ENCODE measurements at regions not wholly inside any gene's neighbourhood (a gene's known extent, or its start where the extent isn't known, plus 50 kb on each side); places are given as distances from the start of the nearest gene placed in this dataset.

GRCh38 chr11:45456686-45457085, 170.5 kb upstream of the SYT13 start:
- intact Hi-C loops (cut with DNase I), result no loop called here
- no peak for ATAC-seq
- Histone ChIP-seq H3K9me3 (no peaks in the 10 kb centered on the region), H3K27ac (no peak overlapping the region), H3K4me1 (no peaks in the 10 kb centered on the region), H3K36me3 (no peaks in the 10 kb centered on the region), H3K4me3 (no peak overlapping the region), H3K27me3 (no peaks in the 10 kb centered on the region)
- DNase-seq, result no peak
- TF ChIP-seq CTCF (IDR thresholded peaks at IDR 0.05), result no peak

- ATAC-seq, result no peak
- no peak overlapping the region for H3K27ac ChIP-seq
- no peak overlapping the region for H3K4me3 ChIP-seq
- no peak for DNase-seq
- no peak for TF ChIP-seq CTCF (IDR thresholded peaks at IDR 0.05)
- no peaks in the 10 kb centered on the region for H3K27me3 ChIP-seq
- H3K9me3 ChIP-seq, result no peaks in the 10 kb centered on the region
- H3K4me1 ChIP-seq, result no peaks in the 10 kb centered on the region
- no peaks in the 10 kb centered on the region for H3K36me3 ChIP-seq
- intact Hi-C loops (cut with DNase I), result no loop called here
Measured at GRCh38 chr11:45455536-45455935, 169.4 kb upstream of the SYT13 start.

GRCh38 chr11:45454917-45455401, 168.8 kb upstream of the SYT13 start:
- Histone ChIP-seq H3K27me3 (no peaks in the 10 kb centered on the region), H3K36me3 (no peaks in the 10 kb centered on the region), H3K9me3 (no peaks in the 10 kb centered on the region), H3K27ac (no peak overlapping the region), H3K4me3 (no peak overlapping the region), H3K4me1 (no peaks in the 10 kb centered on the region)
- TF ChIP-seq CTCF (IDR thresholded peaks at IDR 0.05), result no peak
- intact Hi-C loops (cut with DNase I), result no loop called here
- DNase-seq (no peak), ATAC-seq (no peak)

GRCh38 chr11:45453721-45454120, 167.6 kb upstream of the SYT13 start:
- no peaks in the 10 kb centered on the region for H3K27me3 ChIP-seq
- no peak overlapping the region for H3K4me3 ChIP-seq
- intact Hi-C loops (cut with DNase I), result no loop called here
- H3K27ac ChIP-seq, result no peak overlapping the region
- H3K4me1 ChIP-seq, result no peaks in the 10 kb centered on the region
- no peaks in the 10 kb centered on the region for H3K9me3 ChIP-seq
- H3K36me3 ChIP-seq, result no peaks in the 10 kb centered on the region
- ATAC-seq (no peak), DNase-seq (no peak)
- no peak for TF ChIP-seq CTCF (IDR thresholded peaks at IDR 0.05)

- DNase-seq, result no peak
Measured at GRCh38 chr11:45451766-45452440, 165.8 kb upstream of the SYT13 start.

More at GRCh38 chr11:45451766-45452440, 165.8 kb upstream of the SYT13 start:
- no peaks in the 10 kb centered on the region for H3K36me3 ChIP-seq
- no peak overlapping the region for H3K27ac ChIP-seq
- H3K4me1 ChIP-seq, result no peaks in the 10 kb centered on the region
- no peak for TF ChIP-seq CTCF (IDR thresholded peaks at IDR 0.05)
- H3K27me3 ChIP-seq, result no peaks in the 10 kb centered on the region
- no peaks in the 10 kb centered on the region for H3K9me3 ChIP-seq
- no peak overlapping the region for H3K4me3 ChIP-seq
- intact Hi-C loops (cut with DNase I), result no loop called here
- no peak for ATAC-seq
